HepG2 (cell line): ENCODE measurements at regions not wholly inside any gene's neighbourhood (a gene's known extent, or its start where the extent isn't known, plus 50 kb on each side); places are given as distances from the start of the nearest gene placed in this dataset.

Experiments
- DPF2 ChIP-seq: sonication (generic); formaldehyde crosslinking; IDR thresholded peaks from 2 replicates; pipeline ENCODE4 v1.4.0; 2020; ENCODE audit warnings: mild to moderate bottlenecking, low read depth, missing genetic modification reagents, borderline replicate concordance
- HDAC1 ChIP-seq: sonication (generic); formaldehyde crosslinking; IDR thresholded peaks from 2 replicates; pipeline ENCODE4 v1.5.1; 2020; ENCODE audit warnings: mild to moderate bottlenecking, missing genetic modification reagents
- HOXA9 ChIP-seq: sonication (generic); formaldehyde crosslinking; IDR thresholded peaks from 2 replicates; pipeline ENCODE4 v1.8.1; 2022; ENCODE audit warnings: missing genetic modification reagents, mild to moderate bottlenecking, moderate library complexity, borderline replicate concordance
- POLR2A ChIP-seq, 2 experiments: IDR thresholded peaks; 2 replicates each; pipeline ENCODE4 v1.6.1; 2011; ENCODE audit warnings: low read depth in 2 of 2, low read length in 2 of 2, mild to moderate bottlenecking in 1 of 2, moderate library complexity in 1 of 2; ENCODE audit not compliant: insufficient read depth in 1 of 2
- SRF ChIP-seq: IDR thresholded peaks from 2 replicates; pipeline ENCODE4 v1.6.1; 2011; ENCODE audit warnings: mild to moderate bottlenecking, low read depth, low read length, moderate library complexity
- TSC22D2 ChIP-seq: sonication (generic); formaldehyde crosslinking; IDR thresholded peaks from 2 replicates; pipeline ENCODE4 v1.5.1; 2020; ENCODE audit warnings: missing genetic modification reagents, mild to moderate bottlenecking, borderline replicate concordance
- ZBTB1 ChIP-seq: sonication (generic); formaldehyde crosslinking; IDR thresholded peaks from 2 replicates; pipeline ENCODE4 v1.4.0; 2020; ENCODE audit warnings: missing genetic modification reagents, borderline replicate concordance
- ZNF124 ChIP-seq: sonication (generic); formaldehyde crosslinking; IDR thresholded peaks from 2 replicates; pipeline ENCODE4 v1.4.0; 2020; ENCODE audit warnings: missing genetic modification reagents
- ZNF335 ChIP-seq: sonication (generic); formaldehyde crosslinking; IDR thresholded peaks from 2 replicates; pipeline ENCODE4 v1.4.0; 2020; ENCODE audit warnings: missing genetic modification reagents
- TF ChIP-seq, protein P1 (sequence below): sonication (generic); formaldehyde crosslinking; IDR thresholded peaks from 2 replicates; pipeline ENCODE4 v1.5.0; 2020; ENCODE audit warnings: mild to moderate bottlenecking, missing genetic modification reagents, moderate library complexity
- TF ChIP-seq, protein P2 (sequence below), 2 experiments: sonication (generic) in 1 of 2; formaldehyde crosslinking in 1 of 2; IDR thresholded peaks; 2 replicates each; pipeline versions ENCODE4 v1.5.1 to v1.6.1; 2011 to 2020; ENCODE audit warnings: borderline replicate concordance in 1 of 2, low read depth in 1 of 2, low read length in 1 of 2, mild to moderate bottlenecking in 1 of 2, missing genetic modification reagents in 1 of 2, moderate library complexity in 1 of 2

DNA sequence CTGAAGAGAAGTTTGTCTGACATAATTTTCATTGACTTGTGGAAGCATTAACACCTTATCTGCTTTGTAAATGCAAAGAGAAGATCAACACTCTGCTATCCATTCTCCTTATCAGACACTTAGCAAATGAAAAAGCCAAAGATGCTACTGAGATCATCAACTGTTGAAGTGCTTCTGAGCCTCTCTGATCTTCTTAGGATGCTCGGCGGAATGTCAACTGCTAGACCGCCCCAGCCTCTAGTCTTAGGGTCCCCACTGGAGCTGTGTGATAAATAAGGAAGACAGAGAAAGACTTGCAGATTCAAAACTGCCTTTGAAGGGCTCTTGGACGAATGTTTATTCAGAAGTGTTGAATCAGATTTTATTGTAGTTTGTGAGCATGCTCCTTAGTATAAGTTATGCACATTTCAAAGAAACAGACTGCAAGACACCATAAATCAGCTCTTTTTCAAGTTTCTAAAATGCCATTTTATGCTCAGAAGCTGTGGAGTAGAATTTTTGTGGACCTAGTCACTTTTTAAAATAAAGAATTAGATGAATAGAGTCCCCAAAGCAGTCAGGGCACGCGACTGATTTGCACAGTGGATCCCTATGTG lies 197.9 kb downstream of the DIRAS2 start:
- TF ChIP-seq, protein P1, sequence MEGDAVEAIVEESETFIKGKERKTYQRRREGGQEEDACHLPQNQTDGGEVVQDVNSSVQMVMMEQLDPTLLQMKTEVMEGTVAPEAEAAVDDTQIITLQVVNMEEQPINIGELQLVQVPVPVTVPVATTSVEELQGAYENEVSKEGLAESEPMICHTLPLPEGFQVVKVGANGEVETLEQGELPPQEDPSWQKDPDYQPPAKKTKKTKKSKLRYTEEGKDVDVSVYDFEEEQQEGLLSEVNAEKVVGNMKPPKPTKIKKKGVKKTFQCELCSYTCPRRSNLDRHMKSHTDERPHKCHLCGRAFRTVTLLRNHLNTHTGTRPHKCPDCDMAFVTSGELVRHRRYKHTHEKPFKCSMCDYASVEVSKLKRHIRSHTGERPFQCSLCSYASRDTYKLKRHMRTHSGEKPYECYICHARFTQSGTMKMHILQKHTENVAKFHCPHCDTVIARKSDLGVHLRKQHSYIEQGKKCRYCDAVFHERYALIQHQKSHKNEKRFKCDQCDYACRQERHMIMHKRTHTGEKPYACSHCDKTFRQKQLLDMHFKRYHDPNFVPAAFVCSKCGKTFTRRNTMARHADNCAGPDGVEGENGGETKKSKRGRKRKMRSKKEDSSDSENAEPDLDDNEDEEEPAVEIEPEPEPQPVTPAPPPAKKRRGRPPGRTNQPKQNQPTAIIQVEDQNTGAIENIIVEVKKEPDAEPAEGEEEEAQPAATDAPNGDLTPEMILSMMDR (CRISPR knock-in tag): no peak
- TF ChIP-seq SRF (no peak), ZNF124 (no peak), DPF2 (CRISPR knock-in tag) (no peak), POLR2A (IDR thresholded peaks at IDR 0.05; ENCODE audit: insufficient read depth in 1 of 2, low read depth in 2 of 2, low read length in 2 of 2) (no peak), TSC22D2 (CRISPR knock-in tag) (no peak), HOXA9 (CRISPR knock-in tag) (no peak), HDAC1 (CRISPR knock-in tag) (no peak), ZBTB1 (CRISPR knock-in tag) (no peak), ZNF335 (CRISPR knock-in tag) (no peak)
- TF ChIP-seq, protein P2, sequence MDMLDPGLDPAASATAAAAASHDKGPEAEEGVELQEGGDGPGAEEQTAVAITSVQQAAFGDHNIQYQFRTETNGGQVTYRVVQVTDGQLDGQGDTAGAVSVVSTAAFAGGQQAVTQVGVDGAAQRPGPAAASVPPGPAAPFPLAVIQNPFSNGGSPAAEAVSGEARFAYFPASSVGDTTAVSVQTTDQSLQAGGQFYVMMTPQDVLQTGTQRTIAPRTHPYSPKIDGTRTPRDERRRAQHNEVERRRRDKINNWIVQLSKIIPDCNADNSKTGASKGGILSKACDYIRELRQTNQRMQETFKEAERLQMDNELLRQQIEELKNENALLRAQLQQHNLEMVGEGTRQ (IDR thresholded peaks at IDR 0.05; ENCODE audit: low read depth, low read length): no peak
- TF ChIP-seq, protein P2 (CRISPR knock-in tag; IDR thresholded peaks at IDR 0.05; ENCODE audit: borderline replicate concordance): no peak
